COLO668 (cell line): ENCODE measurements at regions not wholly inside any gene's neighbourhood (a gene's known extent, or its start where the extent isn't known, plus 50 kb on each side); places are given as distances from the start of the nearest gene placed in this dataset.
"Not testable (repeated sequence)": the region's sequence is repeated elsewhere in the genome, so short reads cannot be mapped to it uniquely, and the experiment has no call there.

Experiments used
- DNase-seq: peaks from one replicate; lab custom pipeline; 2025; ENCODE audit not compliant: unreplicated experiment; lab: John Stamatoyannopoulos, UW

DNA sequence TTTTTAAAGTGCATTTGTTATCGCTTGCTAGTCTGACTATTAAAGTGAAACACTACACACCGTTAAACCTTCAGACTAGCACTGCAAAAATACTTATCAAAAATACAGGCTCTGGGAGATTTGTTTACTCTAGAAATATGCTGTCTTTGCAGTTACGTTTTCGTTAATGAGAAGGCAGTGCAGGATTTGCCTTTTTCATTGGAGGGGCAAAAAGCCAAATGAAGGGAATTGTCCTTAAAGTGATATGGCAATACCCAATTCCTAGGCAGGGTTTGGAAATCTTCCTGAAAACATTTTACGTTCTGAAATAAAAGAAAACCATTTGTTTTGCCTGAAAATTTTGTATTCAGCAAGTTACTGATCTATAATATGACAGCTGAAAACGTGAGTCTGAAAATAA lies 1800.2 kb downstream of the MAT2B start:
- DNase-seq, result no peak

DNA sequence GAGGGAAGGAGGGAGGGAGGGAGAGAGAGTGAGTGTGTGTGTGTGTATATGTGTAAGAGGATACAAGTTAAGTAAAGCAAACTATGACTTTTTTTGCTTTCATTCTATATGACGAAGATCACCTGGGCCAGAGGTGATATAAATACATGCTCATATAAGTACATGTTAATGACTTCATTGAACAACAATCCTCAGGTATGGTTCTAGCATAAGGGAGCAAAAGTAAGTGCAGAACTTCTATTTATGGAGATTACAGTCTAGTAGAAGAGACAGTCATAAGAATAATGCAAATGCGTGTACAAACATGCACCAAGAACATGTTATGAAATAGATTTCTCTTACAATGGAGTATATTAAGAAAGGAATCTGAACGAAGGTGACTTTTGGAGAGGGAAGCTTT lies 1804.0 kb downstream of the MAT2B start:
- no peak for DNase-seq

DNA sequence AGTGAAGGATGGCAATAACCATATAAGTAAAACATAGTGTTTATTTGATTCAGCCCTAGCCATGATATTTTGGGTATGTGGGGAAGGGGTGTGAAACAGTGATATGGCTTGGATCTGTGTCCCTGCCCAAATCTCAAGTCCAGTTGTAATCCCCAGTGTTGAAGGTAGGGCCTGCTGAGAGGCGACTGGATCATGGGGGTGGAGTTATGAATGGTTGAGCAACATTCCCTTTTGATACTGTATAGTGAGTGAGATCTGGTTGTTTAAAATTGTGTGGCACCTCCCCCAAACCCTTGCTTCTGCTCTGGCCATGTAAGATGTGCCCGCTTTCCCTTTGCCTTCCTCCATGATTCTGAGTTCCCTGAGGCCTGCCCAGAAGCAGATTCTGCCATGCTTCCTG lies 1804.6 kb downstream of the MAT2B start:
- no peak for DNase-seq

DNA sequence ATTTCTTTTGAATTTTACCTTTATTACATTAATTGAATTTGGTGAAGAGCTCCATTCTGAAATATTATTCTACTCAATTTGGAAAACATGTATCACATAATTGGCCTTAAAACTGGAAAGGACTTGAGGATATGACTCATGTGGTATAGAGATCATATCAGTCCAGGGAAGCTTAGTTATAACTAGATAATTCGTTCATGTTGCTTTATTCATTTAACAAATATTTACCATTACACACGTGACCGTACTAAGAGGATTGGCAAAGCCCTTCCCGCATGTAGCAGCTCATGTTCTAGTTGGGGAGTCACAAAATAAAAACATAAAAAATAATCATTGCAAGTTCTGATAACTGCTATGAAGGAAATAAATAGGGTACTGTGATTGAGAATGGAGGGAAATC lies 1816.5 kb downstream of the MAT2B start:
- DNase-seq, result no peak

DNA sequence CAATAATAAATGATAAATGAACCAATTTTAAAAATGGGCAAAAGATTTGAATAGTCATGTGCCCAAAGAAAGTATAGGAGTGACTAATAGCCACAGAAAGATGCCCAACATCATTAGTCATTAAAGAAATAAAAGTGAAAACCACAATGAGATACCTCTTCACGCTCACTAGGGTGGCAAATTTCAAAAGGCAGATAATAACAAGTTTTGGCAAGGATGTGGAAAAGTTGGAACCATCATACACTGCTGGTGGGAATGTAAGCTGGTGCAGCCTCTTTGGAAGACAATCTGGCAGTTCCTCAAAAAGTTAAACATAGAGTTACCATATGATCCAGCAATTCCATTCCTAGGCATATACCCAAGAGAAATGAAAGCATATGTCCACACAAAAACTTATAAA lies 1819.8 kb downstream of the MAT2B start:
- DNase-seq, result no peak

DNA sequence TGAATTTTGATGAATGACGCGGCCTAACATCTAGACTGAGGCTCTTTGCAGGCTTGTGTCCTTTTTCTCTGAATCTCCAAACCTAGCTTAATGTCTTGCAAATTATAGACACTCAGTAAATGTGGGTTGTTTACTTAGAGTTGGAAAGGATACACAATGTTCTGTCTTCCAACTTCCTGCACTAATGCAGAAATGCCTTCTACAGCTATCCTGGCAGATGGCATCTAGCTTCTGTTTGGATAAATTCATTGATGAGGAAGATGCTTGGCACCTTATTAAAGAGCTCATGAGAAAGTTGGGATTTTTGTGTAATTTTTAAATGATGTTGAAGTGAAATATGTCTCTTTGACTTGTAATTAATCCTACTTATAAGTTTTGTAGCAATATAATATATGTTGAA lies 1822.2 kb downstream of the MAT2B start:
- DNase-seq, result no peak

DNA sequence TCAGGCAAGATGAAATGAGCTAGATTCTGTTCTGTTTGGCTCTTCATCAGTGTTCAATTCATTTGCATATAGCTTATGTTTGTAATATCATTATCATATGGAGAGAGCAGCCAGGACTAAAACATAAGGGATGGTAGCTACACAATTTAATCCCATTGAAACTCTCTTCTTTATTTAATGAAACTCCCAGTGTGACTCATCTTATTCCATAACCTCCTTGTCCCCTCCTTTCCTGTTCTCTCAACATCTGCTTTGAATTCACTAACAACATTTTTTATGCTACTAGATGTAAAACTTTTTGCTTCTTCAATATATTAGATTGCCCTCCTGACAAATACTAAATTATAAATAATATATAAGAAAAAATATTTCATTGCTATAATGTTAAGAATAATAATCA lies 1823.4 kb downstream of the MAT2B start:
- DNase-seq, result no peak

DNA sequence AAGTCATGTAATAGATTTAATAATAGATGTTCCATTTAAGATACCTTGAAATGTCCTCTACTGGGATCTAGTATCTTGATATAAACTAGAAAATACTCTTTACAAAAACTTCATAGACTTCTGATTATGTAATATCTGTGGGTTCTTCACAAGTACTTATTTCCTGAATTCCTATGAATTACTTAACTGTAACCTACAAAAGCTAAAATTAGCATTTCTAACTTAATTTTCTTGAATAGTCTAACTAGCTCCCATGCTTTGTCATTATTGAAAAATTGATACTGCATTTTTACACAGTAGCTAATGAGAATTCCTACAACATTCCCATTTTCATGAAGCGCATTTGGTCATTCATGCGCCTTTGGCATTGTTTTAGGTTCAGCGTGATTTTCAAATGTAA lies 1828.2 kb downstream of the MAT2B start:
- DNase-seq, result no peak

DNA sequence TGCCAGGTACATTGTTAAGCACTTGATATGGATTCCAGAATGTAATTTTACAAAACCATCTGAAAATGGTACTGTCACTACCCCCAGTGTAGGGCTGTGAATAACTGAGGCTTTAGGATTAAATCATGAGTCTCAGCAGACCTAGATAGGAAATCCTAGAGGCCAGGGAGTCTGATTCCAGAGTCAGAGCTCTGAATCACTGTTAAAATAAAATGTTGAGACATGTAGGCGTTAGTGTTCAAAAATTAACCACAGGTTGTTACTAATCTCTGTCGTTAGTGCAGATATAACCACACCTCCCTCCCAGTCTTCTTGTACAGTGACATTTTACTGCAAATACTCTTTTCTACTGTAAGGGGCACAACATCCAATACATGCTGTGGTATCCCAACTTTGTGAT lies 1828.8 kb downstream of the MAT2B start:
- no peak for DNase-seq

DNA sequence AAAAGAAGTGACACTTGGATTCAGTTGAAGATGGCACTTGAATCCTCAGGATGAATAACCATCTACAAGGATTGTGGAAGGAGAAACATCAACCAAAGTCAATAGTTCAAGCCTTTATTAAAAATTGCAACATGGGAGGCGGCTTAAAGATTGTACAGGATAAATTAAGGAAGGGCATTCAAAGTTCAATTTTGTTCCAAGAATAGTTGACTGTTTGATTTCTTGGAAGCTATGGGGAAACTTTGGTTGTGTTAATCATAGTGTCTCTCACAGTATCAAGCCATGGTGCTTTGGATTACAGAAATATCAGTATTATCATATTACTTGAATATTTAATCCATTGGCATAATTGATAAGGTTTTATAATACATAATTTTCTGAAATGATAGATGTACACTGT lies 1844.3 kb downstream of the MAT2B start:
- DNase-seq, result no peak

DNA sequence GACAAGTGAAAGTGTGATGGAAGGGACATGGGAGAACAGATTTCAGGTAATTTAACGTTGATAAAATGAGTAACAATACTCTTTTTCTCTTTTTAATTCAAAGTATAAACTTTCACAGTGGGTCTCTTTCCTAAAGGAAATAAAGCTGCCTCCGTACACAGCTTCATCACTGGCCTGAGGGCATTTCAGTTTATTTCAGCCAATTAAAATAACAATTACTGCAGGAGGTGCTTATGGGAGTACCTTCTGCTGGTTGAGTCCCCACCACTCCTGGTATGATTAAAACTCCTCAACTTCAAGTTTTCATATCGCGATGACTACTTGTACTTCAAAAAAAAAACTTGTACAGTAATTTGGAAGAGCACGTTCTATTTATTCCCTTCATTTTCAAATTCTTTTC lies 1845.9 kb downstream of the MAT2B start:
- no peak for DNase-seq

DNA sequence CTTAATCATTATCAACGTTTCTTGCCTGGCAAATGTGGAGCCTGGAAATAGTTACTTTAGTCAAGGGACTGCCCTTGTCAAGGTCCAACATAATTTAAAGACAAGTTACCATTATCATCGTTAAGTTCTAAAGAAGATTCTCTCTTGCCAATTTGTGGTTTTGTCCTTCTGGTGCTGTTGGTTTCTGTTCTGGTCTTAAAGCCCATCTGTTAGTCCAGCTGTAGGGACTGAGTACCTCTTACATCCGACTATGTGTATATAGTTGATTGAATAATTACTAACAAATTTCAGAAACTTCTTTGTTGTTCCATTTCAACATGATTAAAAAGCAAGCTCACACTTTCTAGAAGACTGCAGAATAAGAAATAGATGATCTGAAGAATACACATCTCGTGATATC lies 1854.9 kb downstream of the MAT2B start:
- DNase-seq, result no peak

DNA sequence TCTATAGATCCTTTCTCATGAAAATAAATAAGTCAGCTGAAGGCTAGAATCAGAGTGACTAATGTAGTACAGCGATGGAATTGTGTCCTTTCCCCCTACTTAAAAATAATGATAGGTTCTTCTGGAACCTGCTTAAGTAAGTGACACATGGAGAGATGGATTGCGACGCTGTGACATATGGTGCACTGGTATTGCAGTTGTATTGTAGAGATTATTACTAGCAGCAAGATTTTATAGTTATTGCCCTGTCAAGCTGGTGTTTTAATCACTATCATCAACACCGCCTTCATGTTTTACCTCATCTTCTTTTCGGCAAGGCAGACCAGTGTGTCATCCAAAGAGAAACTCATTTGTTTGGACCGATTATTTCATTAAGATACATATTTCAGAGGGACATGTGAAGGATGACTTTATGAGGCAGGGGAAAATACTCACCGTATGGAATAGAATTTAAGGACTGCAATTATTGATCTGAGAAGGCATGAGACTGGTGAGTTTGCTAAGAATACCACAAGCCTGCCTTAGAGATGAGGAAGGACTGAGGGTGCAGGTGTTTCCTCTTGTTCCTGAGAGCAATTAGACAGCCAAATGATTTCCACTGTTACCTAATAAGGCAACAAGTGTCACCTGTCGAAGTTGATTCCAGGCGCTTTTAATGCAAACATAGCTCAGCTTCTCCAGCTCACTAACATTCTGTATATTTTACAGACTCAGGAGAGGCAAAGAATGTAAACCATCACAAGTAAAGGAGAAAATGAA lies 1855.5 kb downstream of the MAT2B start:
- DNase-seq, result no peak

DNA sequence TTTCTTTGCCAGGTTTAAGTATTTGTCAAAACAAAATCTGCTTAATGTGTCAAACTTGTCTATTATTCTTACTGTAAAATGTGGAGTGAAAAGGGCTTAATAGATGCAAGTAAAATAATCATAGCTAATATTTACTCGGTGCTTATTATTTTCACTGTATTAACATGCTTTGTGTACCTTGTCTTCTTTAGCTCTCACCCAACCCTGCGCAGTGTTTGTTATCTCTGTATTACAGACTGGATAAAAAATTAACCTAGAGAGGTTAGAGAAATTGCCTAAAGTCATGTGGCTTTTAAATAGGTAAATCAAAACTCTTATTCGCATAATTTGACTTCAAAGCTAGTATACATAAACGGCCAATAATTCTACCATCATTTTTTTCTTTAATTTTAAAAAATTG lies 1864.8 kb downstream of the MAT2B start:
- no peak for DNase-seq

DNA sequence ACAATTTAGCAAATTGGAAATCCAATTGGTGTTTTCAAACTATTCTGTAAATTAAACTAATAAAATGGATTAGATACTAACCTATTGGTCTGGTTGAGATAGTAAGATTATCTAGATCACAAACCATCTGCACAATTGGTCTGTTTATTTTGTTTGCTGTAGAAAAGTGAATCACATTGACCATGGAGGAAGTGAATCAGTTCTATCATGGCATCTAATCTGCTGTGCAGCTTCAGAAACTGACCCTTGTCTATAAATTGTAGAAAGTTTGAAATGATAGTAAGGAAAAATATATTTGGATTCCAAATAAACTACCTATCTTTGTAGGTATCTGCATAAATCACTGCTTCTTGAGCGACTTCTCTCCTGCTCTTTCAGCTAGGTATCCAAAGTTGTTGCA lies 1865.4 kb downstream of the MAT2B start:
- DNase-seq, result no peak

DNA sequence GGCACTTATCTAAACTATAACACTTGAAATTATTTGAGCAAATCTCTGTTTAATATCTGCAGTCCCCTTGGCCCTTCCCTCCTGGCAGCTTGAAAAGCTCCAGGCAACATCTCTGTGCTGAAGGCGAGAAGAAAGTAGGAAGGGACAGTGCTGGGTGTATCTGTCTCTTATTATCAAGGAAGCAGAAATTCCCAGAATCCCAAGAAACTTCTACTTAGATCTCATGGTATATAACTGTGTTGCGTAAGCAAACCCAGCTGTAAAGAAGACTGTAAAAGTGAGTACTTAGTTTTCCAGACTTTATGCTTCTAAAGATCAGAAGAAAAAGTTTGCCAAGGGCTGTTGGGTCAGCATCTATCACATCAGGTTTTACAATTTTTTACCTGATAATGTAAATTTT lies 1869.8 kb downstream of the MAT2B start:
- no peak for DNase-seq

DNA sequence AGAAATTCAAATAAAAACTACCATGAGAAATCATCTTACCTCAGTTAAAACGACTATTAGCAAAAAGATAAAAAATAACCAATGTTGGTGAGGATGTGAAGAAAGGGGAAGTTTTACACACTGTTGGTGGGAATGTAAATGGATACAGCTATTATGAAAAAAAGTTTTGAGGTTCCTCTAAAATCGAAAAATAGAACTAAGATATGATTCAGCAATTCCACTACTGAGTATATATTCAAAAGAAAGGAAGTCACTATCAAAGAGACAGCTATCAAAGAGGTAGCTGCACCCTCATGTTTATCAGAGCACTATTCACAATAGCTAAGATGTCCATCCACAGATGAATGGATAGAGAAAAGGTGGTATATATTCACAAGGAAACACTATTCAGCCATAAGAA lies 1888.4 kb downstream of the MAT2B start:
- DNase-seq, result no peak

DNA sequence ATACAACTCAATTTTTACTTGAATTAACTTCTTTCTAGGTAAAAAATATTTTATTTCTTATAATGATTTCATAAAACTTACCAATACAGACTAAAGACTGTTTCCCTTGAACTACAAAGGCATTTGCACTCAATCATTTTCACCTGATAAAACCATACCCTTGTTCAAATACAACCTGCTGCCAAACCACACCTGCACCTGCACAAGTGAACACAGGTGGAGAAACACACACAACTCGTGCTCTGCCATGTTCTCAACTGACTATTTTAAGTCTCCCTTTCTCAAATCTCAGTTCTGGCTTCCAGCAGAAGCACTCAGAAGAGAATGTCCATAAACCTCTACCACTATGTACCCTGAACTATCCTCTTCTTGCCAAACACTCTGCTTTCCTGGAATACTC lies 1892.1 kb downstream of the MAT2B start:
- DNase-seq, result no peak

DNA sequence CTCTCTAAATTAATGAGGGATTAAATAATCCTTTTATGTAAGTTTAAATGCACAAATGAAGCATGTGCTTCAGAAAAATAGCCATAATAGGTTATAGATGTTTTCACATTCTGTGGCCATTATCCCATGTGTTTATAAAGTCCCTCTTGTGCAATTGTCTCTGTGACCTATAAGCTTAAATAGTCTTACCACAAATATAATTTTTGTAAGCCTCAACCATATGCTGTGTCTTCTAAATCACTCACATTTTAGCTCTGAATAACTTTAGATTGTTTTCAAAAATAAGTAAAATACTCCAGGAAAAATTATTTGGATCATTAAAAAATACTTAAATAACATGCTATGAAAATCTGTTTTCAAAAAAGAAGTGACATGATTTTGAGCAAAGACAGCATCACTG lies 1894.7 kb downstream of the MAT2B start:
- DNase-seq, result no peak

DNA sequence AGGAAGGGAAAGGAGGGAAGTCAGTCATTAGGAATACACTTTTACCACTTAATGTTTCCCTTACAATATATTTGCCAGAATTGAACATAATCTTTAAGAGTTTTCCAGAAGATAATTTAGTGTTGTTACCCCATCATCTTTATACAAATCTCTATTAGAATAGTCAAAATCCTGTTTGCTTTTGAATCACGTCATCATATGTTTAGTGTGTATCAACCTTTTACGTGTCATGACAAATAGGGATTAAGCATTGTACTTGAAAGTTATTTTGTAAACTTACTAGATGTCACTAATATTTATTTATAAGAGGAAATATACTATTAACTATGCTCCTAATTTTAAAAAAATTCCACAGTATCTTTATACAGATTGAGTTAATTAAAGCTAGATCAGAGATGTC lies 1899.5 kb downstream of the MAT2B start:
- DNase-seq, result no peak

DNA sequence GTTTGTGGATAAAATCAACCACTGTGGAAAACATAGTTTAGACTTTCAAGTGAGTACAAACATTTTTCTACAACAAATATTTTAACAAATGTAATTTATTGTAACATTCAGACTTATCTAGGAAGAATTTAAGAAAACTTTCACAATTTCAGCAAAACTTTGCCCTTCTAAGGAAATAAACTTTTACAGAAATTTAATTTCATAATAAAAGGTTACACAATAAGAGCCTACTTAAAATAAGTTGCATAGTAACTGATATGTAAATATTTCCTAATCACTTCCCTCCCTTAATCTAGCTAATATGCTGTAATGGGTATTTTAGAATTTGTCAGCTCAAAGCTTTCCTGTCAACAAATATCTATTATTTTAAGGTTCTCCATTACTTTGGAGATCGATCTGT lies 1899.9 kb downstream of the MAT2B start:
- DNase-seq, result no peak

DNA sequence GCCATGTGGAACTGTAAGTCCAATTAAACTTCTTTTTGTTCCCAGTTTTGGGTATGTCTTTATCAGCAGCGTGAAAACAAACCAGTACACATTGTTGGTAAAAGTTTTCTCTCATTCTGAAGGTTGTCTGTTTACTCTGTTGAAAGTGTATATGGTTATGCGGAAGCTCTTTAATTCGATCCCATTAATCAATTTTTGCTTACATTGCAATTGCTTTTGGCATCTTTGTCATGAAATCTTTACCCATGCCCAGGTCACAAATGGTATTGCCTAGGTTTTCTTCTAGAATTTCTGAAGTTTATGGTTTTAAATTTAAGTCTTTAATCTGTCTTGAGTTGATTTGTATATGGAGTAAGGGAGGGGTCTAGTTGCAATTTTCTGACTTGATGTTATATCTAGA lies 1901.9 kb downstream of the MAT2B start:
- no peak for DNase-seq

DNA sequence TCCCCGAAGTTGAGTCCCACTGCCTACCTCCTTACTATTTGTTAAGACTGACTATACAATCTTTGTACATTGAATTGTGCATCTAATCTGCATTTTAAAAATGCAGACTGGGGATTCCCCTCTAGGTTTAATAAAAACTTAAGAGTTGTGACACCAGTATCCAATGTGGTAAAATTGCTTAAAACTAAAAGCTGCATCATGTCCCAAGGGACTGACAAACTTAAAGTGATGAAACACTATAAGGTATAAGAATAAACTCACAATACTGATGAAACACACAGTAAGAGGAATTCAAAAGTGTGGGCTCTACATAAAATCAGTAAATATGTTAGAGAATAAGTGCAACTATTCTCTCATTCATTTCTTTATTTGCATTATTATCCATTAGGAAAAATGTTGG lies 1905.1 kb downstream of the MAT2B start:
- no peak for DNase-seq

DNA sequence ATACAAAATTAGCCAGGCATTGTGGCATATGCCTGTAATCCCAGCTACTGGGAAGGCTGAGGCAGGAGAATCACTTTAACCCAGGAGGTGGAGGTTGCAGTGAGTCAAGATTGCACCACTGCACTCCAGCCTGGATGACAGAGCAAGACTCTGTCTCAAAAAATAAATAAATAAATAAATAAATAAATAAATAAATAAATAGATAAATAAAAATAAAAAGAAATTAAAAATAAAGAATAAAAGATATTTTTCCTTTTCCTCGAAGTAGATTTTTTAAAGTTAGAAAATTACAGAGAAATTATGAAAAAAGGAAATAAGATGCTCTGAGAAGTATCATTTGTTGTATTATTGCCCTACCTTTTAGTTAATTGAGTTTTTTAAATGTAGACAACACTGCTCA lies 1906.1 kb downstream of the MAT2B start:
- not testable (repeated sequence) for DNase-seq
